ENCODE measurements at regions not wholly inside any gene's neighbourhood (a gene's known extent, or its start where the extent isn't known, plus 50 kb on each side); places are given as distances from the start of the nearest gene placed in this dataset.

- DNase-seq: no peak
Measured at GRCh38 chr1:81242103-81242502, 558.6 kb upstream of the ADGRL2 start.

GRCh38 chr1:81238129-81238528 lies 562.6 kb upstream of the ADGRL2 start:
- no peak for DNase-seq

GRCh38 chr1:81237473-81238089 lies 563.2 kb upstream of the ADGRL2 start:
- DNase-seq: no peak

- DNase-seq: no peak
Measured at GRCh38 chr1:81234237-81234636, 566.5 kb upstream of the ADGRL2 start.

- DNase-seq: no peak
Measured at GRCh38 chr1:81233591-81233990, 567.1 kb upstream of the ADGRL2 start.

- DNase-seq: no peak
Measured at GRCh38 chr1:81232420-81232819, 568.3 kb upstream of the ADGRL2 start.

GRCh38 chr1:81231729-81232038 lies 569.0 kb upstream of the ADGRL2 start:
- DNase-seq: no peak

- DNase-seq: no peak
Measured at GRCh38 chr1:81230983-81231728, 569.6 kb upstream of the ADGRL2 start.

GRCh38 chr1:81228926-81229325 lies 571.8 kb upstream of the ADGRL2 start:
- DNase-seq: no peak

- DNase-seq: no peak
Measured at GRCh38 chr1:81226603-81226928, 574.2 kb upstream of the ADGRL2 start.

- no peak for DNase-seq
Measured at GRCh38 chr1:81225789-81226602, 574.7 kb upstream of the ADGRL2 start.

- DNase-seq: no peak
Measured at GRCh38 chr1:81224222-81224621, 576.5 kb upstream of the ADGRL2 start.

- no peak for DNase-seq
Measured at GRCh38 chr1:81221564-81221963, 579.2 kb upstream of the ADGRL2 start.

GRCh38 chr1:81220614-81221071 lies 580.1 kb upstream of the ADGRL2 start:
- DNase-seq: no peak

GRCh38 chr1:81217058-81217457 lies 583.7 kb upstream of the ADGRL2 start:
- DNase-seq: no peak

GRCh38 chr1:81213279-81213678 lies 587.5 kb upstream of the ADGRL2 start:
- DNase-seq: no peak

- no peak for DNase-seq
Measured at GRCh38 chr1:81209461-81209860, 591.3 kb upstream of the ADGRL2 start.

- peak in 1 of 2 donors; percentile 76 for DNase-seq
Measured at GRCh38 chr1:81208441-81208840, 592.3 kb upstream of the ADGRL2 start.

- DNase-seq: no peak
Measured at GRCh38 chr1:81205956-81206355, 594.8 kb upstream of the ADGRL2 start.

GRCh38 chr1:81201779-81202178 lies 599.0 kb upstream of the ADGRL2 start:
- DNase-seq: no peak

- DNase-seq: no peak
Measured at GRCh38 chr1:81197591-81197990, 603.1 kb upstream of the ADGRL2 start.

- no peak for DNase-seq
Measured at GRCh38 chr1:81192647-81193642, 607.8 kb upstream of the ADGRL2 start.

- DNase-seq: no peak
Measured at GRCh38 chr1:81190003-81190402, 610.7 kb upstream of the ADGRL2 start.

All from bone marrow (tissue), 2 donors.